Left lung (tissue), 4 donors: ENCODE measurements at regions not wholly inside any gene's neighbourhood (a gene's known extent, or its start where the extent isn't known, plus 50 kb on each side); places are given as distances from the start of the nearest gene placed in this dataset.

Experiments
- ATAC-seq: fragments of 200-7000 bp; cut with Tn5 transposase; one replicate; pipeline ENCODE4 v1.9.1; 2020; ENCODE audit warnings: moderate library complexity
- DNase-seq, 4 donors: peaks; one replicate each; pipeline ENCODE4 v3.0.0-alpha.2; 2013 to 2020
- H3K27ac ChIP-seq, 2 donors: fragments of 200-600 bp; sonication (generic) in 1 of 2; one replicate each; pipeline versions ENCODE4 v1.5.0 to v1.8.0; 2020 to 2021
- H3K27me3 ChIP-seq, 2 donors: fragments of 200-600 bp; sonication (generic) in 1 of 2; one replicate each; pipeline versions ENCODE4 v1.5.0 to v1.8.0; 2020 to 2021
- H3K36me3 ChIP-seq, 2 donors: fragments of 200-600 bp; sonication (generic) in 1 of 2; one replicate each; pipeline versions ENCODE4 v1.5.0 to v1.8.0; 2020 to 2021
- H3K4me1 ChIP-seq, 2 donors: fragments of 200-600 bp; one replicate each; pipeline ENCODE4 v1.8.0; 2021
- H3K4me3 ChIP-seq, 2 donors: fragments of 200-600 bp; sonication (generic) in 1 of 2; one replicate each; pipeline versions ENCODE4 v1.5.0 to v1.8.0; 2020 to 2021; ENCODE audit warnings: mild to moderate bottlenecking in 1 of 2
- H3K9me3 ChIP-seq, 2 donors: fragments of 200-600 bp; sonication (generic) in 1 of 2; one replicate each; pipeline versions ENCODE4 v1.5.0 to v1.8.0; 2020 to 2021
- intact Hi-C, 2 donors: fragments of 100-400 bp; cut with DNase I; formaldehyde crosslinking; loops; one replicate each; pipeline versions ENCODE4 v1.11.2 to v1.14.2; 2022
- TF ChIP-seq, protein P1 (sequence below), 2 donors: fragments of 200-600 bp; sonication (generic) in 1 of 2; IDR thresholded peaks; one replicate each; pipeline versions ENCODE4 v1.5.0 to v1.8.0; 2021; ENCODE audit warnings: antibody characterized with exemption in 2 of 2
- donor health status: DM: no; HTN: yes; CAD: no.
- donor health status: DM: no; HTN: no; CAD: no.

- Histone ChIP-seq H3K36me3 (no peaks in the 10 kb centered on the region), H3K27me3 (no peaks in the 10 kb centered on the region), H3K27ac (no peak overlapping the region), H3K4me3 (no peak overlapping the region), H3K4me1 (peaks cover 0 to 3% of the 10 kb centered on the region in 2 donors), H3K9me3 (no peaks in the 10 kb centered on the region)
- TF ChIP-seq, protein P1, sequence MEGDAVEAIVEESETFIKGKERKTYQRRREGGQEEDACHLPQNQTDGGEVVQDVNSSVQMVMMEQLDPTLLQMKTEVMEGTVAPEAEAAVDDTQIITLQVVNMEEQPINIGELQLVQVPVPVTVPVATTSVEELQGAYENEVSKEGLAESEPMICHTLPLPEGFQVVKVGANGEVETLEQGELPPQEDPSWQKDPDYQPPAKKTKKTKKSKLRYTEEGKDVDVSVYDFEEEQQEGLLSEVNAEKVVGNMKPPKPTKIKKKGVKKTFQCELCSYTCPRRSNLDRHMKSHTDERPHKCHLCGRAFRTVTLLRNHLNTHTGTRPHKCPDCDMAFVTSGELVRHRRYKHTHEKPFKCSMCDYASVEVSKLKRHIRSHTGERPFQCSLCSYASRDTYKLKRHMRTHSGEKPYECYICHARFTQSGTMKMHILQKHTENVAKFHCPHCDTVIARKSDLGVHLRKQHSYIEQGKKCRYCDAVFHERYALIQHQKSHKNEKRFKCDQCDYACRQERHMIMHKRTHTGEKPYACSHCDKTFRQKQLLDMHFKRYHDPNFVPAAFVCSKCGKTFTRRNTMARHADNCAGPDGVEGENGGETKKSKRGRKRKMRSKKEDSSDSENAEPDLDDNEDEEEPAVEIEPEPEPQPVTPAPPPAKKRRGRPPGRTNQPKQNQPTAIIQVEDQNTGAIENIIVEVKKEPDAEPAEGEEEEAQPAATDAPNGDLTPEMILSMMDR (IDR thresholded peaks at IDR 0.05) = no peak
- DNase-seq (no peak), ATAC-seq (no peak)
- intact Hi-C loops = no loop called here
Observed at GRCh38 chr20:52921340-52921739, 50.8 kb upstream of the TSHZ2 start.

DNA sequence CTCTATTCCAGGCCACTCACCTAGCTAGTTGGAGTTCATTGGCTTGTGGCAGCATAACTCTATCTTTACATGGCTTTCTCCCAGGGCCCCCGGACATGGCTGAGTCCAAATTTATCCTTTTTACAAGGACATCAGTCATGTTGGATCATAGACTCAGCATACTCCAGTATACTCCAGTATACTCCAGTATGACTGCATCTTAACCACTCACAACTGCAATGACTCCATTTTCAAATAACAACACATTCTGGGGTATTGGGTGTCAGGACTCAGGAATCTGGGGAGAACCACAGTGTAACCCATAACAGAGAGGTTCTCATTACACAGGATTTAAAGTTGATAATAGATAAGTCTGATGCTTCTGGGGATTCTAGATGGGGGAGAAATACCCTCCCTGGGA lies 53.8 kb upstream of the TSHZ2 start:
- intact Hi-C loops = no loop called here
- DNase-seq = no peak
- no peaks in the 10 kb centered on the region for H3K36me3 ChIP-seq
- ATAC-seq = no peak
- no peak overlapping the region for H3K4me3 ChIP-seq
- TF ChIP-seq, protein P1 (IDR thresholded peaks at IDR 0.05) = no peak
- no peak overlapping the region for H3K27ac ChIP-seq
- H3K4me1 ChIP-seq = peaks cover 0 to 3% of the 10 kb centered on the region in 2 donors
- peaks cover 0 to 9% of the 10 kb centered on the region in 2 donors for H3K9me3 ChIP-seq
- H3K27me3 ChIP-seq = no peaks in the 10 kb centered on the region

GRCh38 chr20:52915564-52915963 lies 56.6 kb upstream of the TSHZ2 start:
- Histone ChIP-seq H3K4me1 (no peaks in the 10 kb centered on the region), H3K27ac (no peak overlapping the region), H3K4me3 (no peak overlapping the region), H3K9me3 (peaks cover 0 to 9% of the 10 kb centered on the region in 2 donors), H3K36me3 (no peaks in the 10 kb centered on the region), H3K27me3 (no peaks in the 10 kb centered on the region)
- TF ChIP-seq, protein P1 (IDR thresholded peaks at IDR 0.05) = no peak
- ATAC-seq = no peak
- intact Hi-C loops = no loop called here
- no peak for DNase-seq

DNA sequence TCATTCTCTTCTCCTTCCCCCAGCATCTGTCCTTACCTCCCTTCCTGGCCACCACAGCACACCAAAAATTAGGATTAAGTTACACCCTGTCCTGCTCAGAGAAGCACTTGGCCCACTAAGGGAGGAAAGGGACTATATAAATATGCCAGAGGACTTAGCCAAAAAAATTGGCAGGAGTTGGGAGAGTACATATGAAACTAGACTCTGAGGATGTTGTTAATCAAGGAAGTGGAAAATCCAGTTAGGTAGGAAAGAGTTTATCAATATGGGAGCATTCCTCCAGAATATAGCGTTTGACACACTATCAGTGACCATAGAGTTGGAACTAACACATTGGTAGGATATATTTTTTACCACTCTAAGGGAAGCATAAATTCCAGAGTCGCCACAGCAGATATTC lies 57.3 kb upstream of the TSHZ2 start:
- Histone ChIP-seq H3K36me3 (no peaks in the 10 kb centered on the region), H3K4me1 (no peaks in the 10 kb centered on the region), H3K27me3 (no peaks in the 10 kb centered on the region), H3K9me3 (peaks cover 0 to 9% of the 10 kb centered on the region in 2 donors), H3K27ac (no peak overlapping the region), H3K4me3 (no peak overlapping the region)
- intact Hi-C loops = no loop called here
- TF ChIP-seq, protein P1 (IDR thresholded peaks at IDR 0.05) = no peak
- ATAC-seq = no peak
- DNase-seq = no peak

- Histone ChIP-seq H3K4me1 (no peaks in the 10 kb centered on the region), H3K9me3 (peaks cover 0 to 9% of the 10 kb centered on the region in 2 donors), H3K27ac (no peak overlapping the region), H3K36me3 (no peaks in the 10 kb centered on the region), H3K4me3 (no peak overlapping the region), H3K27me3 (no peaks in the 10 kb centered on the region)
- DNase-seq (no peak), ATAC-seq (no peak)
- TF ChIP-seq, protein P1 (IDR thresholded peaks at IDR 0.05) = no peak
- intact Hi-C loops = no loop called here
Observed at GRCh38 chr20:52913650-52914387, 58.3 kb upstream of the TSHZ2 start.
